ENCODE measurements at regions not wholly inside any gene's neighbourhood (a gene's known extent, or its start where the extent isn't known, plus 50 kb on each side); places are given as distances from the start of the nearest gene placed in this dataset.

DNA sequence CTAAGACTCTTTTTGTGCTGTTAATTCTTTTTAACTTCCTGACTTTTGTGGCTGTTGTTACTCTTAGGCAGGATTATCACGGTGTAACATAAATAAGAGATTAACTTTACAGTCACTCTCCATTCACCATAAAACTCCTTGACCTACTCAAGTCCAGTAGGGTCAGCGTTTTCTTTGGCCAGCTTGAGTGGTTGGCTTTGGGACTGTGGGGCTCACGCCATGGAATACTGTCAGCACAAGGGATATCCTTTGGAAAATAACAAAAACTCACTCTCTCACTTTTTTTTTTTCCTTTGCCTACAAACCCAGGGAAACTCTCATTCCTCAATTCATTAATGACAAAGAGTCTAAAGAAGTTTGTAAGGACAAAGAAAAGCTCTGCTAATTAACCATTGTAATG, 89.4 kb upstream of the TLL1 start:
- DNase-seq (ENCODE audit: low read depth): no peak
- H3K4me3 ChIP-seq (ENCODE audit: low read length): no peak overlapping the region
- TF ChIP-seq, protein P1, sequence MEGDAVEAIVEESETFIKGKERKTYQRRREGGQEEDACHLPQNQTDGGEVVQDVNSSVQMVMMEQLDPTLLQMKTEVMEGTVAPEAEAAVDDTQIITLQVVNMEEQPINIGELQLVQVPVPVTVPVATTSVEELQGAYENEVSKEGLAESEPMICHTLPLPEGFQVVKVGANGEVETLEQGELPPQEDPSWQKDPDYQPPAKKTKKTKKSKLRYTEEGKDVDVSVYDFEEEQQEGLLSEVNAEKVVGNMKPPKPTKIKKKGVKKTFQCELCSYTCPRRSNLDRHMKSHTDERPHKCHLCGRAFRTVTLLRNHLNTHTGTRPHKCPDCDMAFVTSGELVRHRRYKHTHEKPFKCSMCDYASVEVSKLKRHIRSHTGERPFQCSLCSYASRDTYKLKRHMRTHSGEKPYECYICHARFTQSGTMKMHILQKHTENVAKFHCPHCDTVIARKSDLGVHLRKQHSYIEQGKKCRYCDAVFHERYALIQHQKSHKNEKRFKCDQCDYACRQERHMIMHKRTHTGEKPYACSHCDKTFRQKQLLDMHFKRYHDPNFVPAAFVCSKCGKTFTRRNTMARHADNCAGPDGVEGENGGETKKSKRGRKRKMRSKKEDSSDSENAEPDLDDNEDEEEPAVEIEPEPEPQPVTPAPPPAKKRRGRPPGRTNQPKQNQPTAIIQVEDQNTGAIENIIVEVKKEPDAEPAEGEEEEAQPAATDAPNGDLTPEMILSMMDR (IDR thresholded peaks at IDR 0.05; ENCODE audit: insufficient read depth, low read depth, low read length, missing control alignments): no peak

DNA sequence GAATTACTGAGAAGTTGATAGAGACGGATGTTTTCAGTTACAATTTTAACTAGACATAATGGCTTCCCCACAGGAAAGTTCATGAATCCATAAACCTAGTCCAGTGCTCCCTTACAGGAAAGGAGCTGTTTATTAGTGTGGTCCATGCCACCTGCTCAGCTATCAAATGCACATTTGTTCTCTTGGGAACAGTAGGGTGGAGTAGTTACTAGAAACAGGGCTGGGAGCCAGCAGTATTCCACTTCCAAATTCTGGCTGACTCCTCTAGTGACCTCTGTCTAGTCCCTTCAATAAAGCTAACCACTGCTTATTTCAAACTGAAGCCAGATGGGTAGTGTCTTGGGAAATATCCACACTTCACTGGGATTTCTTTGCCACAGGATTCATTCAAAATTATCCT, 88.4 kb upstream of the TLL1 start:
- no peak for DNase-seq (ENCODE audit: low read depth)
- TF ChIP-seq, protein P1 (IDR thresholded peaks at IDR 0.05; ENCODE audit: insufficient read depth, low read depth, low read length, missing control alignments): no peak
- no peak overlapping the region for H3K4me3 ChIP-seq (ENCODE audit: low read length)

DNA sequence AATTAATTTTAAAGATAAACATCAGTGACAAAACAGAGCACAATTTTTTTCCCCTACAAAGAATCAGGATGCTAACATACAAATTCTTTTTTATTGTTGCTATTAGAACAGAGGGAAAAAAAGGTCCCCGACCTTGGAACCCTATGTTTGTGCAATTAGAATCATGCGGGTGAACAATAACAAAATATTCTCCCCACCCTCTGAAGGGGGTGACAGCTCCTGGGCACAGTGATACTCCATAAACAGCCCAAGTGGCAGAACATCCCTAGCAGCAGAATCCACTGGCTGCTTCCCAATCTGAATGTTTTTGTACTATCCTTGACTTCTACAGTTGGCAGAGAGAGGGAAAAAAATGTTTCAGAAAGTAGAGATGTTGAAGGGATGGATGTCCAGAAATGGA, 87.7 kb upstream of the TLL1 start:
- no peak for DNase-seq (ENCODE audit: low read depth)

DNA sequence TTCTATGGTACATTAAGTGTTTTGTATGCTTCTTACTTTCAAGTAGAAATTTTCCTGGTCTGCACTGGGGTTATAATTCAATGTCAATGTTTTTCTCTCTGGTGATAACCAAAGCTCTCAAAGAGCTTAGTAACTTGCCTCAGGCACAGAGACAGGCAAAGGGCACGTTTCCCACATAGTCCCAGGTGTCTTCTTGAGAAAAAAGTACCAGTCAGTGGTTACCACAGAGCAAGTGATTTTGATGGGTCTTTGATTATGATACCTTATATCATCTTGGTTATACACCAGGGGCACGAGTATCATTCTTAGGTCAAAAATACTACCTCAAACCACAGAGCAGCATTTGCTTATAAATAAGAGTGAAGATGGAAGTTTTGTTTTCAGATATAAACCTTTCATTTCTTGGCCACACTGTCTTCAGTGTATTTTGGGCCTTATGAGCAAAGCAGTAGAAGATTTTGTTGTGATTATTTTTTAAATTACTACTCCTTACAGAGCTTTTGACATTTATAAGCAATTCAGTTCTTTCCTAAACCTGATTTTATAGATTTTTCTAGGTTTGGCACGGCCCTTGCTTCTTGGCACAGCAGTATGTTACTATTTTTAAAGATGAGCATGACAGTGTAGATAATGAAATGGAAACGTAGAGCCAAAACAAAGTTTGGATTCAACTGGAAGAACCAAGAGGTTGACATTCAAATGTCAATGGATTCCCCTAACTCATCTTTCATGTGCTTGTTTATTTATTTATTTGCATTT, 85.3 kb upstream of the TLL1 start:
- TF ChIP-seq, protein P1 (IDR thresholded peaks at IDR 0.05; ENCODE audit: insufficient read depth, low read depth, low read length, missing control alignments): no peak
- H3K4me3 ChIP-seq (ENCODE audit: low read length): no peak overlapping the region
- peak; percentile 27 for DNase-seq (ENCODE audit: low read depth)

More for the DNA sequence above, 87.7 kb upstream of the TLL1 start:
- H3K4me3 ChIP-seq (ENCODE audit: low read length): no peak overlapping the region
- TF ChIP-seq, protein P1 (IDR thresholded peaks at IDR 0.05; ENCODE audit: insufficient read depth, low read depth, low read length, missing control alignments): no peak

DNA sequence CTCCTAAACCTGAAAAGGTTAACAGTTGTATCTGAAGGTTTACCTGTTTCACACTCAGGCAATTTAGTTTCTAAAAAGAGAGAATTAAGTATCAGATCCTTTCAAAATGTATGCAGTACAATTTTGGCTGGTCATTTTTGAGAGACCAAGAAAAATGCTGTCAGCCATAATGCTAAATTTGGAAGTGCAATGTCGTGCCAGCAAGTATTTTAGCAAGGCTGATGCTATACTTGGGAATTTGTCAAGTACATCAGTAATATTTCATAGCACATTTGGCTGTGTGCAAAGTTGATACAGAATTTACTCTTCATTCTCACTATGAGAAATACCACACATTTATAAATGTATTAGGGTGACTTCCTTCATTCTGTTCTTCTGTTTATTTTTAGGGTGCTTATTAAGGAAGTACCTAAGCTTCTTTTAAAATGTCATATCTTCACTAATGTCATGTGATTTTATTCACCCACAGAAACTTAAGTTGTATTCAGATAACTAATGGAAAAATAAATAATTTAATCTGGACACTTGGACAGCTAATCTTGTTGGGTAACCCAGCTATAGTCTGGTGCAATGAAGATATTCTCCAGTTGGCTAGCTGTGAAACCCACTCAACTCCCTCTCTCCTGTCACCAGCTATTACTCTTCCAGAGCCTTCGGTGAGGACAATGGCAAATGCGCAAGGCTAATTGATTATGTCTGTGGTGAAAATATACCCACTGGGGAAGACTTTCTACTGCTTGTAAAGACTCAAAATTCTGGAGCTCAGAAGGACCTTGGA, 84.2 kb upstream of the TLL1 start:
- no peak overlapping the region for H3K4me3 ChIP-seq (ENCODE audit: low read length)
- no peak for DNase-seq (ENCODE audit: low read depth)
- TF ChIP-seq, protein P1 (IDR thresholded peaks at IDR 0.05; ENCODE audit: insufficient read depth, low read depth, low read length, missing control alignments): no peak

DNA sequence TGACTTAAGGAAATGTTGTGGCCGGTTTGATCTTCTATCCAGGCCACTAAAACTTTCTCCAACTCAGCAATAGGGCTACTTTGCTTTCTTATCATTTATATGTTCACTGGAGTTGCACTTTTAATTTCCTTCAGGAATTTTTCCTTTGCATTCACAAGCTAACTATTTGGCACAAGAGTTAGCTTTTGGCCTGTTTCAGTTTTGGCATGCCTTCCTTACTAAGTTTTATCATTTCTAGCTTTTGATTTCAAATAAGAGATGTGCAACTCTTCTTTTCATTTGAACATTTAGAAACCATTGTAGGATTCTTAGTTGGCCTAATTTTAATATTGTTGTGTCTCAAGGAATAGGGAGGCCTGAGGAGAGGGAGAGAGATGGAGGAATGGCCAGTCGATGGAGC, 79.8 kb upstream of the TLL1 start:
- TF ChIP-seq, protein P1 (IDR thresholded peaks at IDR 0.05; ENCODE audit: insufficient read depth, low read depth, low read length, missing control alignments): no peak
- no peak for DNase-seq (ENCODE audit: low read depth)
- no peak overlapping the region for H3K4me3 ChIP-seq (ENCODE audit: low read length)
